ENCODE measurements at regions not wholly inside any gene's neighbourhood (a gene's known extent, or its start where the extent isn't known, plus 50 kb on each side); places are given as distances from the start of the nearest gene placed in this dataset.
"Not testable (repeated sequence)": the region's sequence is repeated elsewhere in the genome, so short reads cannot be mapped to it uniquely, and the experiment has no call there.

DNA sequence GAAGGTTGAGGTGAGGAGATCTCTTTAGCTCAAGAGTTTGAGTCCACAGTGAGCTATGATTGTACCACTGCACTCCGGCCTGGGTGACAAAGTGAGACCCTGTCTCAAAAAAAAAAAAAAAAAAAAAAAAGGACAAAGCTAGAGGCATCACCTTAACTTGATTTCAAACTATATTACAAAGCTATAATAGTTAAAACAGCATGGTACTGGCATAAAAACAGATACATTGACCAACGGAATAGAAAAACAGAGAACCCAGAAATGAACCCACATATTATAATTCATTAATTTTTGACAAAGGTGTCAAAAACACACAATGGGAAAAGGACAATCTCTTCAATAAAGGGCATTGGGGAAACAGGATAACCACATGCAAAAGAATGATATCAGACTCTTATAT is 50.8 kb upstream of the MBOAT1 start:
- no peak for TF ChIP-seq ZFX (IDR thresholded peaks at IDR 0.05)
- TF ChIP-seq, protein P1, sequence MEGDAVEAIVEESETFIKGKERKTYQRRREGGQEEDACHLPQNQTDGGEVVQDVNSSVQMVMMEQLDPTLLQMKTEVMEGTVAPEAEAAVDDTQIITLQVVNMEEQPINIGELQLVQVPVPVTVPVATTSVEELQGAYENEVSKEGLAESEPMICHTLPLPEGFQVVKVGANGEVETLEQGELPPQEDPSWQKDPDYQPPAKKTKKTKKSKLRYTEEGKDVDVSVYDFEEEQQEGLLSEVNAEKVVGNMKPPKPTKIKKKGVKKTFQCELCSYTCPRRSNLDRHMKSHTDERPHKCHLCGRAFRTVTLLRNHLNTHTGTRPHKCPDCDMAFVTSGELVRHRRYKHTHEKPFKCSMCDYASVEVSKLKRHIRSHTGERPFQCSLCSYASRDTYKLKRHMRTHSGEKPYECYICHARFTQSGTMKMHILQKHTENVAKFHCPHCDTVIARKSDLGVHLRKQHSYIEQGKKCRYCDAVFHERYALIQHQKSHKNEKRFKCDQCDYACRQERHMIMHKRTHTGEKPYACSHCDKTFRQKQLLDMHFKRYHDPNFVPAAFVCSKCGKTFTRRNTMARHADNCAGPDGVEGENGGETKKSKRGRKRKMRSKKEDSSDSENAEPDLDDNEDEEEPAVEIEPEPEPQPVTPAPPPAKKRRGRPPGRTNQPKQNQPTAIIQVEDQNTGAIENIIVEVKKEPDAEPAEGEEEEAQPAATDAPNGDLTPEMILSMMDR (conservative IDR thresholded peaks at IDR 0.05) = no peak
- H3K27ac ChIP-seq = no peak overlapping the region

DNA sequence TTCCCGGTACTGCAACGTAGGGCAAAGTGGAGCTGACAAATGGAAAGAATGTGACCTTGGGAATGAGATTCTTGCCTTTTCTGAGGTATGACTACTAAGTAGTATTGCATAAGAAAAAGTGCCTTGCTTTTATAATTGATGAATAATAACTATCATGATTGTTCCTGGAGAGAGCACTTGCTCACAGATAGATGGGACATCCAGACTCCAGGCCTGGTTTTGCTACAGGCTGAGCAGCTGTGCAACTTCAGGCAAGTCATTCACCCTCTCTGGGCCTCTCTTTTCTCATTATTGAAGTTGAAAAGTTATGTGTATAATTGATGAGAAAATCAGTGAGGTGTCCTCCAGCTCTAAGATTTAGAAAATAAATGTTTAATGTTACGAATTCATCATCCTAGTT is 53.6 kb upstream of the MBOAT1 start:
- TF ChIP-seq, protein P1 (conservative IDR thresholded peaks at IDR 0.05) = no peak
- TF ChIP-seq ZFX (IDR thresholded peaks at IDR 0.05) = no peak
- no peak overlapping the region for H3K27ac ChIP-seq

DNA sequence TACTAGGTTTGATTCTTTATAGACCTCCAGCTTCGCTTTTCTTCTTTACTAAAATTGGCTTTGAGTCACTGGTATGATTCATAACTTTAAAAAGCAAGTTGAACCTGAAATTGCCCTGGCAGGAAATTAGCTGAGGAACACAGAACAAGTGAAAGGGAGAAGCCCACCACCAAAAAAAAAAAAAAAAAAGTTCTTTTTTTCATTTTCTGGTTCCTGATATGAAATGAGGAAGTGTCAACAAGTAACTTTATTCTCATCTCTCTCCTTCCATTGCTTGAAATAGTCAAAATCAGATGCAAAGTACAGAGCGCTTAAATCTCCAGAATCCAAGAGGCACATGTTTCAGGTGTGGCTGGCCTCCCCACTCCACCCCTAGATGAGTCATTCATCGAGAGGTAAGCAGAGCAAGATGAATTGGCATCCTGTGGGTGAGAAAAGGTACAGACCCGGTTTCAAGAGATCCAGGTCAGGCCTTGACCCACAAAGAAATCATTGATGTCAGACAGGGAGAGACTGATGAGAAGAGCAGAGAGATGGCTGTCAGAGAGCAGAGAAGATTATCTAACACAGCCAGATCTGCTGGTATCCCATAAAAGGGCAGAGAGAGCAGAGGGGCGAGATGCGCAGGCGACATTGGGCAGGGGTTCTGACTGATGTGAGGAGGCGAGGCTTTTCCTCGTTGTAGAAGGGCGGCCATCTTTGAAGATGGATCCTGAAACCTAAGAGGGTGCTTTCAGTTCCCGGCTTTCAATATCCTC is 54.8 kb upstream of the MBOAT1 start:
- no peak overlapping the region for H3K27ac ChIP-seq

DNA sequence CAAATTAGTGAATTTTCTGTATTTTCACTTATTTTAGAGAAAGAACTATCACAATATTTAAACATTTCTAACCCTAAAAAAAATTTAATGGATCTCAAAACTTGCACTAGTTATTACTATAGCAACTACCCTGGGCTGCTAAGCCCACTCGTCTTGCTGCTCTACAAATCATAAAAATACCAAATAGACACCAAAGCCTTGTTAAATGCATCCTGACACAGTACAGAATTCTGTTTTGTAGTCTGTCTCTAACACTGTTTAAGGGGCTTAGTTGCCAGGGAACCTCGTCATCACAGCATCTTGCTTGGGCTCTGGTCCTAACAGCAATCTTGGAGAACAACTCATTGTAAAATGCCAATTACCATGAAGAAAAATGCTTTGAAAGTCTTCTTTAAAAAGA is 56.9 kb upstream of the MBOAT1 start:
- TF ChIP-seq ZFX (IDR thresholded peaks at IDR 0.05) = no peak
- TF ChIP-seq, protein P1 (conservative IDR thresholded peaks at IDR 0.05) = no peak
- H3K27ac ChIP-seq = no peak overlapping the region

More for the DNA sequence above, 54.8 kb upstream of the MBOAT1 start:
- TF ChIP-seq ZFX (IDR thresholded peaks at IDR 0.05) = no peak
- TF ChIP-seq, protein P1 (conservative IDR thresholded peaks at IDR 0.05) = no peak

DNA sequence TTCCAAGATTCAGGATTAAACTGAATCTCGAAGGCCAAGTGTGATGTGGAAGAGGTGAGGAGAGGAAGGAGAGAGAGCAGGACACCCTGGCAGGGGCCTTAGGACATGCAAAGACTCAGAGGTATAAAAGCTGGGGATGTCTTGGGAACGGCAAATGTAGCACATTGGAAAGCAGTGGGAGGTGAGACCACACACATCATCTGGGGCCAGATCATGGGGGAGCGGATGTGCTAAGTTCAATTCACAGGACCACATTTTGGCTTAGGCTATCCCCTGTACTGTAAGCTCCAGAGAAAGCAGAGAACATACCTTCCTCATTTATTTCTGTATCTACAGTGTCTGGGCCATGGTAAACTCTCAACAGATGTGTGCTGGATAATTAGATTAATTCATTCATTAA is 59.5 kb upstream of the MBOAT1 start:
- TF ChIP-seq, protein P1 (conservative IDR thresholded peaks at IDR 0.05) = no peak
- TF ChIP-seq ZFX (IDR thresholded peaks at IDR 0.05) = no peak
- no peak overlapping the region for H3K27ac ChIP-seq

DNA sequence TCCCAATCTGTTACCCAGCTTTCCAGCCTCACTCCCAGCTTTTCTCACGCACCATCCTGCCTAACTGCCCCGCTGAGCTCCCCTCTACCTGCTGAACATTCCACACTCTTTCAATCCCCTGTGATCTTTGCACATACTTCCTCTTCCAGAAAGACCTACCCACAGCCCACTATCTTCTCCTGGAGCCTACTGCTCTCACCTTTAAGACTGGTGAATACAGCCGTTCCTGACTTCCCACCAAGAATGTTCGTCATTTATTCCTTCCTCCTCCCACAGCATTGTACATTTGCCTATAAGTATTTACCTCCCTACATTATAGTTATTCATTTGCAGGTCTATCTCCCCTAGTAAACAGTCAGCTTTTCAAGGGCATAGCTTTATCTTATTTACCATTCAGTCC is 61.9 kb upstream of the MBOAT1 start:
- TF ChIP-seq, protein P1 (conservative IDR thresholded peaks at IDR 0.05) = no peak
- TF ChIP-seq ZFX (IDR thresholded peaks at IDR 0.05) = no peak
- no peak overlapping the region for H3K27ac ChIP-seq

DNA sequence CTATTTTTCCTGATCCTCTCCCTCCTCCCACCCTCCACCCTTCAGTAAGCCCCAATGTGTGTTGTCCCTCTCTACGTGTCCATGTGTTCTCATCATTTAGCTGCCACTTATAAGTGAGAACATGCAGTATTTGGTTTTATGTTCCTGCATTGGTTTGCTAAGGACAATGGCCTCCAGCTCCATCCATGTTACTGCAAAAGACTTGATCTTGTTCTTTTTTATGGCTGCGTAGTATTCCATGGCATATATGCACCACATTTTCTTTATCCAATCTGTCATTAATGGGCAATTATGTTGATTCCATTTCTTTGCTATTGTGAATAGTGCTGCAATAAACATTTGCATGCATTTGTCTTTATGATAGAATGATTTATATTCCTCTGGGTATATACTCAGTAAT is 63.6 kb upstream of the MBOAT1 start:
- H3K27ac ChIP-seq = not testable (repeated sequence)

DNA sequence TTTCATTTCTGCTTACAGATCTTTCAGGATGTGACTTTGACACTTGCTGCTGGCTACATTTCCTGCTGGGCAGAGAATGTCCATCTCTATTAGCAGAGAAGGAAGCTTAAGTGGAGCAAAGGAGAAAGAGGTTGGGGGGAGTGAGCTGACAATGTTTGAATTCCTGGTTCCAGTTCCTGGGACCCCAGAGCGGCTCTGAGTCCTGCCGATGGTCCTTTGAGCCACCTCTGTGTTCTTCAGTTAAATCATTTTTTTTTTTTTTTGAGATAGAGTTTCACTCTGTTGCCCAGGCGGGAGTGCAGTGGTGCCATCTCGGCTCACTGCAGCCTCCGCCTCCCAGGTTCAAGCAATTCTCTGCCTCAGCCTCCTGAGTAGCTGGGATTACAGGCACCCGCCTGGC is 65.5 kb upstream of the MBOAT1 start:
- H3K27ac ChIP-seq = not testable (repeated sequence)

Measured in C4-2B (cell line).